Endothelial cell of umbilical vein (primary cell): ENCODE measurements at regions not wholly inside any gene's neighbourhood (a gene's known extent, or its start where the extent isn't known, plus 50 kb on each side); places are given as distances from the start of the nearest gene placed in this dataset.

Source experiments
- BruUV-seq: library from RNA; stranded (reverse); fragments of 400-500 nt; replicated peaks from 2 replicates; lab custom pipeline; 2021; lab: Mats Ljungman, UMichigan
- CTCF ChIA-PET: fragments of 300-600, 350-600 bp; sonication (Branson Sonifier 250); formaldehyde crosslinking; loops from one replicate; lab custom pipeline; 2021; ENCODE audit warnings: antibody characterized with exemption, inconsistent platforms; lab: Charles Lee
- POLR2A ChIA-PET: fragments of 300-600, 350-600 bp; sonication (Branson Sonifier 250); formaldehyde crosslinking; loops from one replicate; lab custom pipeline; 2021; ENCODE audit warnings: antibody characterized with exemption, inconsistent platforms; lab: Charles Lee
- DNase-seq: peaks from one replicate; pipeline ENCODE4 v3.0.0-alpha.2; 2011; ENCODE audit warnings: low read depth, low spot score
- FAIRE-seq: peaks from 2 replicates; lab custom pipeline; 2011; peaks lifted over from hg19 to GRCh38; lab: Jason Lieb, UNC
- H2AFZ ChIP-seq: 2 replicates; pipeline ENCODE4 v1.6.0; 2012; ENCODE audit warnings: low read depth, low read length, control low read depth, inconsistent platforms
- H3K27ac ChIP-seq: 2 replicates; pipeline ENCODE4 v1.5.1; 2011; ENCODE audit warnings: low read depth, mild to moderate bottlenecking, control low read depth, low read length, moderate library complexity; ENCODE audit not compliant: insufficient read depth
- H3K27me3 ChIP-seq, 2 experiments: 2 replicates each; pipeline versions ENCODE4 v1.6.0 to v1.6.1; 2011; ENCODE audit warnings: low read length in 2 of 2, mixed read lengths in 1 of 2; ENCODE audit not compliant: control insufficient read depth in 2 of 2, insufficient read depth in 2 of 2
- H3K36me3 ChIP-seq, 2 experiments: 2 replicates in 1 of 2; 3 replicates in 1 of 2; pipeline ENCODE4 v1.5.1; 2011; ENCODE audit warnings: low read length in 2 of 2, mild to moderate bottlenecking in 1 of 2, moderate library complexity in 1 of 2; ENCODE audit not compliant: control insufficient read depth in 2 of 2, insufficient read depth in 2 of 2; ENCODE audit errors: extremely low read depth in 1 of 2
- H3K4me1 ChIP-seq: 3 replicates; pipeline ENCODE4 v1.5.1; 2011; ENCODE audit warnings: mild to moderate bottlenecking, low read length; ENCODE audit not compliant: control insufficient read depth, insufficient read depth; ENCODE audit errors: extremely low read depth
- H3K4me2 ChIP-seq: 2 replicates; pipeline ENCODE4 v1.6.1; 2011; ENCODE audit warnings: low read length, control low read depth, mixed read lengths; ENCODE audit not compliant: insufficient read depth
- H3K4me3 ChIP-seq, 3 experiments: fragments of 200-600 bp in 1 of 3; sonication (generic), shearing (Covaris generic) in 1 of 3; replicated peaks in 1 of 3; 2 replicates each; pipeline ENCODE4 v1.5.1; 2011 to 2016; ENCODE audit warnings: control low read depth in 3 of 3, low read length in 3 of 3, mild to moderate bottlenecking in 2 of 3, inconsistent platforms in 1 of 3, low read depth in 1 of 3, moderate library complexity in 1 of 3; ENCODE audit not compliant: insufficient read depth in 1 of 3
- H3K79me2 ChIP-seq: 2 replicates; pipeline ENCODE4 v1.6.0; 2012; ENCODE audit warnings: low read length, inconsistent platforms; ENCODE audit not compliant: control insufficient read depth, insufficient read depth
- H3K9ac ChIP-seq: replicated peaks from 2 replicates; pipeline ENCODE3; 2011; ENCODE audit warnings: low read length, control low read depth; ENCODE audit not compliant: insufficient read depth; ENCODE audit errors: extremely low read depth
- H3K9me1 ChIP-seq: replicated peaks from 3 replicates; pipeline ENCODE4 v1.6.0; 2011; ENCODE audit warnings: mild to moderate bottlenecking, low read length; ENCODE audit not compliant: control insufficient read depth, insufficient read depth; ENCODE audit errors: extremely low read depth
- H3K9me3 ChIP-seq: replicated peaks from 2 replicates; pipeline ENCODE4 v1.5.1; 2012; ENCODE audit warnings: low read length, inconsistent platforms; ENCODE audit not compliant: control insufficient read depth, insufficient read depth
- H4K20me1 ChIP-seq: replicated peaks from 2 replicates; pipeline ENCODE3; 2011; ENCODE audit warnings: mild to moderate bottlenecking, low read length; ENCODE audit not compliant: control insufficient read depth, insufficient read depth; ENCODE audit errors: extremely low read depth
- CTCF ChIP-seq, 2 donors: IDR thresholded peaks; 1 replicate in 1 of 2; 2 replicates in 1 of 2; pipeline ENCODE4 v1.5.1; 2011; ENCODE audit warnings: low read length in 2 of 2, mild to moderate bottlenecking in 2 of 2, moderate library complexity in 2 of 2, control low read depth in 1 of 2, inconsistent platforms in 1 of 2, low read depth in 1 of 2; ENCODE audit not compliant: insufficient read depth in 1 of 2; ENCODE audit errors: extremely low read depth in 1 of 2
- EZH2 ChIP-seq: IDR thresholded peaks from 2 replicates; pipeline ENCODE4 v1.6.1; 2012; ENCODE audit warnings: borderline replicate concordance, low read depth, mild to moderate bottlenecking, moderate library complexity, low read length, inconsistent platforms; ENCODE audit not compliant: severe bottlenecking
- FOS ChIP-seq: IDR thresholded peaks from 2 replicates; pipeline ENCODE4 v1.6.1; 2011; ENCODE audit warnings: mild to moderate bottlenecking, low read length, moderate library complexity, borderline replicate concordance; ENCODE audit not compliant: insufficient read depth
- GATA2 ChIP-seq: IDR thresholded peaks from 2 replicates; pipeline ENCODE4 v1.7.0; 2011; ENCODE audit warnings: low read depth, mild to moderate bottlenecking, moderate library complexity, mixed read lengths, low read length; ENCODE audit not compliant: insufficient read length, insufficient read depth
- JUN ChIP-seq: IDR thresholded peaks from 2 replicates; pipeline ENCODE4 v1.6.1; 2011; ENCODE audit warnings: borderline replicate concordance, low read depth; ENCODE audit not compliant: insufficient read length, insufficient read depth
- MYC ChIP-seq: IDR thresholded peaks from one replicate; pipeline ENCODE4 v1.6.1; 2011; ENCODE audit warnings: mild to moderate bottlenecking, low read depth, low read length
- POLR2A ChIP-seq: IDR thresholded peaks from 2 replicates; pipeline ENCODE4 v1.6.1; 2012; ENCODE audit warnings: low read depth, mild to moderate bottlenecking, control low read depth, low read length
- POLR2AphosphoS5 ChIP-seq: IDR thresholded peaks from 2 replicates; pipeline ENCODE4 v1.6.1; 2012; ENCODE audit warnings: low read depth, mild to moderate bottlenecking, control low read depth, low read length, moderate library complexity; ENCODE audit not compliant: insufficient read depth
- dilution Hi-C: fragments of 300-500 bp; cut with MboI; formaldehyde crosslinking; loops from one replicate; pipeline ENCODE4 v1.15.0; 2019; ENCODE audit warnings: low sequenced_read_pairs; ENCODE audit not compliant: extremely low pct_ligation_motif_present
- intact Hi-C: fragments of 100-400 bp; cut with micrococcal nuclease; formaldehyde crosslinking; loops from one replicate; pipeline ENCODE4 v1.10.0; 2022
- TF ChIP-seq, protein P1 (sequence below): IDR thresholded peaks from 2 replicates; pipeline ENCODE4 v1.6.1; 2011; ENCODE audit not compliant: insufficient read depth, insufficient read length

- DNase-seq (no peak), FAIRE-seq (no peak)
- intact Hi-C loops = no loop called here
- Histone ChIP-seq H2AFZ (no peak overlapping the region), H3K9me1 (no peaks in the 10 kb centered on the region), H3K4me1 (no peaks in the 10 kb centered on the region), H3K9ac (no peak overlapping the region), H3K4me3 (no peak overlapping the region), H3K79me2 (no peaks in the 10 kb centered on the region), H3K36me3 (no peaks in the 10 kb centered on the region), H3K9me3 (peaks cover 4% of the 10 kb centered on the region), H3K27me3 (no peaks in the 10 kb centered on the region), H4K20me1 (no peaks in the 10 kb centered on the region), H3K27ac (no peak overlapping the region), H3K4me2 (no peak overlapping the region)
- BruUV-seq = no TSS peak
- no peak for TF ChIP-seq MYC
- dilution Hi-C loops = no loop called here
- POLR2A ChIA-PET = no interaction called here
- CTCF ChIA-PET = no interaction called here
Measured at GRCh38 chr5:63573380-63573779, 388.9 kb downstream of the HTR1A start.

DNA sequence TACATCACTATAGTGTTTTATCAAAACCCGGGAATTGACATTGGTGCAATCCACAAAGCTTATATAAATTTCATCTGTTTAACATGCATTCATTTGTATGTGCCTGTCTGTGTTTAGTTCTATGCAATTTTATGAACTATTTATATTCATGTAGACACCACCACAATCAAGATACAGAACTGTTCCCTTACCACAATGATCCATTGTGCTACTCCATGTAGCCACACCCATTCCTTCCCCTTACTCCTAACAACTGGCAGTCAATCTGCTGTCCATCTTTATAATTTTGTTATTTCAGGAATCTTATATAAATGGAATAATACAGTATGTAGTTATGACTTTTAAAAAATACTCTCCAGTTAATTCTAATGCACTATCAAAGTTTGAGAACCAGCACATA is 389.5 kb downstream of the HTR1A start:
- no peak overlapping the region for H3K4me3 ChIP-seq
- intact Hi-C loops = no loop called here
- DNase-seq (no peak), FAIRE-seq (no peak)
- no peaks in the 10 kb centered on the region for H3K36me3 ChIP-seq
- no peaks in the 10 kb centered on the region for H3K79me2 ChIP-seq
- no peak overlapping the region for H2AFZ ChIP-seq
- ChIA-PET CTCF (no interaction called here), POLR2A (no interaction called here)
- H3K9me3 ChIP-seq = peaks cover 4% of the 10 kb centered on the region
- H4K20me1 ChIP-seq = no peaks in the 10 kb centered on the region
- no peak overlapping the region for H3K4me2 ChIP-seq
- no peaks in the 10 kb centered on the region for H3K4me1 ChIP-seq
- no peak overlapping the region for H3K27ac ChIP-seq
- dilution Hi-C loops = no loop called here
- no peak overlapping the region for H3K9ac ChIP-seq
- no peaks in the 10 kb centered on the region for H3K9me1 ChIP-seq
- no TSS peak for BruUV-seq
- no peaks in the 10 kb centered on the region for H3K27me3 ChIP-seq
- no peak for TF ChIP-seq FOS
- TF ChIP-seq POLR2AphosphoS5 = no peak
- TF ChIP-seq EZH2 = no peak
- TF ChIP-seq JUN = no peak
- TF ChIP-seq MYC = no peak
- TF ChIP-seq, protein P1, sequence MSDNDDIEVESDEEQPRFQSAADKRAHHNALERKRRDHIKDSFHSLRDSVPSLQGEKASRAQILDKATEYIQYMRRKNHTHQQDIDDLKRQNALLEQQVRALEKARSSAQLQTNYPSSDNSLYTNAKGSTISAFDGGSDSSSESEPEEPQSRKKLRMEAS = no peak
- TF ChIP-seq GATA2 = no peak
- TF ChIP-seq POLR2A = no peak
- no peak for TF ChIP-seq CTCF (IDR thresholded peaks at IDR 0.05; ENCODE audit: extremely low read depth in 1 of 2, insufficient read depth in 1 of 2, low read depth in 1 of 2, low read length in 2 of 2)
